DOHH2 (cell line): ENCODE measurements at regions not wholly inside any gene's neighbourhood (a gene's known extent, or its start where the extent isn't known, plus 50 kb on each side); places are given as distances from the start of the nearest gene placed in this dataset.

Experiments
- CTCF ChIP-seq: fragments of 200-600 bp; sonication (generic); IDR thresholded peaks from one replicate; pipeline ENCODE4 v1.5.1; 2014; ENCODE audit warnings: antibody characterized with exemption, mild to moderate bottlenecking, low read depth, low read length; ENCODE audit not compliant: poor library complexity, severe bottlenecking
- EZH2phosphoT487 ChIP-seq: fragments of 200-600 bp; sonication (generic); IDR thresholded peaks from 2 replicates; pipeline ENCODE4 v1.6.1; 2017; ENCODE audit warnings: borderline replicate concordance, mild to moderate bottlenecking, antibody characterized with exemption, low read length, moderate library complexity, mixed read lengths

- no peak for TF ChIP-seq CTCF
- no peak for TF ChIP-seq EZH2phosphoT487
Observed at GRCh38 chr17:13273806-13274205, 256.0 kb upstream of the ELAC2 start.
